SK-N-SH treated with all-trans-retinoic acid at 6 μM for 48 hours (cell line): ENCODE measurements at regions not wholly inside any gene's neighbourhood (a gene's known extent, or its start where the extent isn't known, plus 50 kb on each side); places are given as distances from the start of the nearest gene placed in this dataset.

ENCODE experiments used
- ATAC-seq: fragments of 200-7000 bp; cut with Tn5 transposase; 3 replicates; pipeline ENCODE4 v1.9.1; 2020; ENCODE audit warnings: mild to moderate bottlenecking, moderate library complexity
- BACH2 ChIP-seq: fragments of 250-450 bp; sonication (Bioruptor Pico); IDR thresholded peaks from 2 replicates; pipeline ENCODE4 v1.9.0; 2021; ENCODE audit warnings: mild to moderate bottlenecking, borderline replicate concordance
- CREB5 ChIP-seq: fragments of 250-450 bp; sonication (Bioruptor Pico); IDR thresholded peaks from 2 replicates; pipeline ENCODE4 v1.5.1; 2020; ENCODE audit warnings: low read depth, mild to moderate bottlenecking, moderate library complexity
- CSDC2 ChIP-seq: fragments of 250-450 bp; sonication (Bioruptor Pico); IDR thresholded peaks from 2 replicates; pipeline ENCODE4 v1.5.0; 2020; ENCODE audit warnings: mild to moderate bottlenecking, moderate library complexity
- CSRNP3 ChIP-seq: fragments of 250-450 bp; sonication (Bioruptor Pico); IDR thresholded peaks from 2 replicates; pipeline ENCODE4 v1.5.1; 2021; ENCODE audit warnings: mild to moderate bottlenecking, moderate library complexity
- ESRRG ChIP-seq: fragments of 250-450 bp; sonication (Bioruptor Pico); IDR thresholded peaks from 2 replicates; pipeline ENCODE4 v1.6.1; 2021; ENCODE audit warnings: mild to moderate bottlenecking
- GLIS3 ChIP-seq: fragments of 250-450 bp; sonication (Bioruptor Pico); IDR thresholded peaks from 2 replicates; pipeline ENCODE4 v1.5.0; 2020; ENCODE audit warnings: mild to moderate bottlenecking, moderate library complexity
- ISL1 ChIP-seq: fragments of 250-450 bp; sonication (Bioruptor Pico); IDR thresholded peaks from 2 replicates; pipeline ENCODE4 v2.1.2; 2022; ENCODE audit warnings: mild to moderate bottlenecking, moderate library complexity
- OSR1 ChIP-seq: fragments of 250-450 bp; sonication (Bioruptor Pico); IDR thresholded peaks from 2 replicates; pipeline ENCODE4 v1.8.0; 2022; ENCODE audit warnings: moderate library complexity, mild to moderate bottlenecking, inconsistent platforms
- PATZ1 ChIP-seq: fragments of 250-450 bp; sonication (Bioruptor Pico); IDR thresholded peaks from 2 replicates; pipeline ENCODE4 v1.8.0; 2020; ENCODE audit warnings: mild to moderate bottlenecking, moderate library complexity, borderline replicate concordance
- POU6F1 ChIP-seq: fragments of 250-450 bp; sonication (Bioruptor Pico); IDR thresholded peaks from 2 replicates; pipeline ENCODE4 v1.8.0; 2021; ENCODE audit warnings: low read depth, mild to moderate bottlenecking, moderate library complexity, borderline replicate concordance
- PPARA ChIP-seq: fragments of 250-450 bp; sonication (Bioruptor Pico); IDR thresholded peaks from 2 replicates; pipeline ENCODE4 v1.5.0; 2020; ENCODE audit warnings: mild to moderate bottlenecking, borderline replicate concordance
- RARB ChIP-seq: fragments of 250-450 bp; sonication (Bioruptor Pico); IDR thresholded peaks from 2 replicates; pipeline ENCODE4 v1.8.0; 2021; ENCODE audit warnings: mild to moderate bottlenecking, moderate library complexity
- SNAI2 ChIP-seq: fragments of 250-450 bp; sonication (Bioruptor Pico); IDR thresholded peaks from 2 replicates; pipeline ENCODE4 v1.5.0; 2020; ENCODE audit warnings: mild to moderate bottlenecking, moderate library complexity
- TCF4 ChIP-seq: fragments of 250-450 bp; sonication (Bioruptor Pico); IDR thresholded peaks from 2 replicates; pipeline ENCODE4 v1.8.0; 2021; ENCODE audit warnings: mild to moderate bottlenecking, moderate library complexity, borderline replicate concordance
- TOX ChIP-seq: fragments of 250-450 bp; sonication (Bioruptor Pico); IDR thresholded peaks from 2 replicates; pipeline ENCODE4 v1.8.0; 2021; ENCODE audit warnings: mild to moderate bottlenecking, moderate library complexity, borderline replicate concordance
- TSHZ2 ChIP-seq: fragments of 250-450 bp; sonication (Bioruptor Pico); IDR thresholded peaks from 2 replicates; pipeline ENCODE4 v1.5.0; 2020; ENCODE audit warnings: mild to moderate bottlenecking, moderate library complexity
- ZC3H10 ChIP-seq: fragments of 250-450 bp; sonication (Bioruptor Pico); IDR thresholded peaks from 2 replicates; pipeline ENCODE4 v1.5.1; 2021; ENCODE audit warnings: mild to moderate bottlenecking, moderate library complexity
- ZFP3 ChIP-seq: fragments of 250-450 bp; sonication (Bioruptor Pico); IDR thresholded peaks from 2 replicates; pipeline ENCODE4 v1.5.0; 2020; ENCODE audit warnings: mild to moderate bottlenecking, moderate library complexity
- ZFP30 ChIP-seq: fragments of 450-650 bp; formaldehyde crosslinking; IDR thresholded peaks from 2 replicates; pipeline ENCODE4 v1.5.0; 2022; ENCODE audit warnings: mild to moderate bottlenecking, moderate library complexity
- ZNF565 ChIP-seq: fragments of 450-650 bp; formaldehyde crosslinking; conservative IDR thresholded peaks from 2 replicates; pipeline ENCODE4 v1.5.0; 2020; ENCODE audit warnings: low read depth, mild to moderate bottlenecking, moderate library complexity
- ZNF70 ChIP-seq: fragments of 450-650 bp; formaldehyde crosslinking; IDR thresholded peaks from 2 replicates; pipeline ENCODE4 v1.5.0; 2020; ENCODE audit warnings: mild to moderate bottlenecking, moderate library complexity
- ZNF8 ChIP-seq: fragments of 450-650 bp; formaldehyde crosslinking; IDR thresholded peaks from 2 replicates; pipeline ENCODE4 v1.5.0; 2020; ENCODE audit warnings: mild to moderate bottlenecking, moderate library complexity

GRCh38 chr7:52936750-52937149 is 98.7 kb upstream of the POM121L12 start:
- no peak for ATAC-seq
- TF ChIP-seq PPARA (CRISPR knock-in tag) (no peak), ZNF565 (CRISPR knock-in tag) (no peak), ISL1 (CRISPR knock-in tag) (no peak)

- TF ChIP-seq CSRNP3 = no peak
- no peak for TF ChIP-seq ZNF565 (CRISPR knock-in tag)
- TF ChIP-seq ZNF8 (CRISPR knock-in tag) = no peak
- no peak for TF ChIP-seq TOX (CRISPR knock-in tag)
- TF ChIP-seq ZFP30 = no peak
- no peak for TF ChIP-seq SNAI2 (CRISPR knock-in tag)
- no peak for TF ChIP-seq CREB5 (CRISPR knock-in tag)
- no peak for TF ChIP-seq TSHZ2
- no peak for TF ChIP-seq ZFP3
- TF ChIP-seq CSDC2 (CRISPR knock-in tag) = no peak
- no peak for TF ChIP-seq RARB
- no peak for TF ChIP-seq ZNF70 (CRISPR knock-in tag)
- no peak for TF ChIP-seq TCF4 (CRISPR knock-in tag)
- no peak for TF ChIP-seq BACH2 (CRISPR knock-in tag)
- no peak for TF ChIP-seq PPARA (CRISPR knock-in tag)
- no peak for TF ChIP-seq OSR1 (CRISPR knock-in tag)
- no peak for TF ChIP-seq GLIS3 (CRISPR knock-in tag)
- TF ChIP-seq ESRRG = no peak
- TF ChIP-seq POU6F1 (CRISPR knock-in tag) = no peak
- no peak for TF ChIP-seq ZC3H10
- no peak for ATAC-seq
Observed at GRCh38 chr7:52928591-52928990, 106.8 kb upstream of the POM121L12 start.

GRCh38 chr7:52925332-52925731 is 110.1 kb upstream of the POM121L12 start:
- ATAC-seq = no peak
- no peak for TF ChIP-seq ZC3H10
- no peak for TF ChIP-seq TOX (CRISPR knock-in tag)
- no peak for TF ChIP-seq POU6F1 (CRISPR knock-in tag)
- no peak for TF ChIP-seq TCF4 (CRISPR knock-in tag)
- no peak for TF ChIP-seq ZNF8 (CRISPR knock-in tag)
- no peak for TF ChIP-seq CREB5 (CRISPR knock-in tag)
- TF ChIP-seq OSR1 (CRISPR knock-in tag) = no peak
- TF ChIP-seq ZFP3 = no peak
- TF ChIP-seq CSRNP3 = no peak
- TF ChIP-seq GLIS3 (CRISPR knock-in tag) = no peak
- TF ChIP-seq PATZ1 (CRISPR knock-in tag) = no peak
